Esophagus squamous epithelium (tissue), 5 donors: ENCODE measurements at regions not wholly inside any gene's neighbourhood (a gene's known extent, or its start where the extent isn't known, plus 50 kb on each side); places are given as distances from the start of the nearest gene placed in this dataset.

Source experiments
- DNase-seq: peaks from one replicate; lab custom pipeline; 2025; lab: John Stamatoyannopoulos, UW
- H3K27ac ChIP-seq, 4 donors: fragments of 200-600 bp; sonication (generic); one replicate each; pipeline ENCODE4 v1.5.1; 2016 to 2019; ENCODE audit warnings: mild to moderate bottlenecking in 1 of 4
- H3K27me3 ChIP-seq, 4 donors: fragments of 200-600 bp; sonication (generic); 1 replicate in 3 of 4; 2 replicates in 1 of 4; pipeline versions ENCODE4 v1.5.1 to v1.6.0; 2017 to 2021; ENCODE audit warnings: antibody characterized with exemption in 1 of 4
- H3K36me3 ChIP-seq, 3 donors: fragments of 200-600 bp; sonication (generic); one replicate each; pipeline ENCODE4 v1.5.1; 2016 to 2019
- H3K4me1 ChIP-seq, 3 donors: fragments of 200-600 bp; sonication (generic); one replicate each; pipeline ENCODE4 v1.5.1; 2017 to 2019
- H3K4me3 ChIP-seq, 4 donors: fragments of 200-600 bp; sonication (generic); 1 replicate in 3 of 4; 2 replicates in 1 of 4; pipeline ENCODE4 v1.5.1; 2016 to 2019; ENCODE audit warnings: mild to moderate bottlenecking in 2 of 4, moderate library complexity in 1 of 4
- H3K9me3 ChIP-seq, 3 donors: fragments of 200-600 bp; sonication (generic); one replicate each; pipeline ENCODE4 v1.5.1; 2016 to 2019
- CTCF ChIP-seq, 6 experiments: fragments of 450-650 bp in 4 of 6; fragments of 200-600 bp in 2 of 6; sonication (generic) in 2 of 6; IDR thresholded peaks; one replicate each; pipeline ENCODE4 v1.5.1; 2016 to 2019; ENCODE audit warnings: antibody characterized with exemption in 6 of 6, mild to moderate bottlenecking in 4 of 6, moderate library complexity in 4 of 6
- POLR2A ChIP-seq, 4 donors: fragments of 450-650 bp; IDR thresholded peaks; one replicate each; pipeline ENCODE4 v1.6.1; 2017; ENCODE audit warnings: antibody characterized with exemption in 4 of 4, mild to moderate bottlenecking in 4 of 4, moderate library complexity in 3 of 4
- WGBS, 2 donors: methylation state at CpG; one replicate each; pipeline ENCODE4 v1.1.5; 2018; 5-methylcytosine and 5-hydroxymethylcytosine counted together
- intact Hi-C: fragments of 100-400 bp; cut with DNase I; formaldehyde crosslinking; loops from one replicate; pipeline ENCODE4 v1.15.0; 2022
- donor health status: DM: yes; HTN: yes; CAD: no.

DNA sequence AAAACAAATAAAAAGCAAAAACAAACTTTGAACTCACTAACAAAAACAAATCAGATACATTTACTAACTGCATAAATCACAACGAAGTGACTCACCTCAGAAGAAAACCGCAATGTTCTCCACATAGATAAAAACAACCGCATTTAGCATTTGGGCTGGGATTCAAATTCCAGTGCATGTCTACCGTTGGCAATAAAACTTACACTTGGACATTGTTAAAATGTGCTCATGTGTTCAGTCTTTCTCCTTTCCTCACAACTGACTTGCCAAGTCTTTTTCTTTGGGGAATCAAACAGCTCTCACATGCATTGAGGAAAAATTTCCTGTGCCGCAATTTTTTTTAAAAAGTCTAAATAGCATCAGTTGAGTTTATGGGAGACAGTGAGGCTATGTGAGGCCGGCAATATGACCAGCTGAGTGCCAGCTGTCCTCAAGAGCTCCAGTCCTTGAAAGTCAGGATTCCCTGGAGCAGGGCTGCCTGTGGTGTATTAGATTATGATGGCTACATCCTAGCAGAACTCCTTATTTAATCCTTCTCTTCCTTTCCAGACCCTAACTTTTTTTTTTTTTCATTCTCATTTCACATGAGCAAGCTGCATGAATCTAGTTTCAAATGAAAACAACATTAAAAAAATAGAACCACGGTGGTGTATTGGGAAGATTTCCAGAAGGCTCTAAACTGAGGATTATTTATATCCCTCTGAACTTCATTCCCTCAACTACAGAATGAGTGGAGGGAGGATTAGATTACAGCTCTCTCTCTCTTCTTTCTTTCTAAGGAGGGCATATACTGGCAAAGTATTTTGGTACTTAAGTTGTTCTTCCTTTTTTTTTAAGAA, 70.2 kb upstream of the MEIS1 start:
- WGBS, 2 donors: 28 to 34% methylated on average over 7 of the region's 7 CpGs
- H3K4me3 ChIP-seq: no peak overlapping the region

DNA sequence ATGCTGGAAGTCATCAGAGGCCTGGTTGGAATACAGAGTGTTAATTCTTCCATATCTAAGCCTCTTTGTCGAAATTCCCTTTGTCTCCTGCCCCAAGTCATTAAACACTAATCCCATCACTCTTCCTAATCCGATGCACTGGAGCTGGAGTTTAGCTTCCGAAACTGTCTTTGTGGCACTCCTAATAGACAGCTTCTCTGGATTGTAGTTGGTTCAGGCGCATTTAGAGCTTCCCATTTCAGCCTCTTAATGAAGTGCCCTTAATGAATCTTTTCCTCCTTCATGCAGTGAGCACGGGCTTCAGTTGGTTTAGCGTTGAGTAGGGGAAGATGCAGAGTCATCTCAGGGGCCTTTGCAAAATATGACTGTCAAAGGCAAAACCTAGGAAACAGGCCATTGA, 72.2 kb upstream of the MEIS1 start:
- Histone ChIP-seq H3K27ac (no peak overlapping the region), H3K4me3 (no peak overlapping the region), H3K9me3 (no peaks in the 10 kb centered on the region), H3K4me1 (peaks cover 0 to 17% (median 6%) of the 10 kb centered on the region in 3 donors), H3K36me3 (no peaks in the 10 kb centered on the region), H3K27me3 (no peaks in the 10 kb centered on the region)
- 66 to 68% methylated on average over 6 of the region's 6 CpGs for WGBS, 2 donors
- no peak for TF ChIP-seq CTCF (IDR thresholded peaks at IDR 0.05)
- no peak for TF ChIP-seq POLR2A (IDR thresholded peaks at IDR 0.05)
- intact Hi-C loops: no loop called here
- no peak for DNase-seq

More for the DNA sequence above, 70.2 kb upstream of the MEIS1 start:
- H3K36me3 ChIP-seq: no peaks in the 10 kb centered on the region
- H3K4me1 ChIP-seq: peaks cover 0 to 17% (median 6%) of the 10 kb centered on the region in 3 donors
- intact Hi-C loops: no loop called here
- H3K27me3 ChIP-seq: no peaks in the 10 kb centered on the region
- DNase-seq: no peak
- H3K27ac ChIP-seq: peak overlapping the region in 1 of 4 donors; percentile 25
- TF ChIP-seq POLR2A (IDR thresholded peaks at IDR 0.05) (no peak), CTCF (IDR thresholded peaks at IDR 0.05) (no peak)
- no peaks in the 10 kb centered on the region for H3K9me3 ChIP-seq

GRCh38 chr2:66346231-66346664, 88.7 kb upstream of the MEIS1 start:
- Histone ChIP-seq H3K36me3 (no peaks in the 10 kb centered on the region), H3K27me3 (no peaks in the 10 kb centered on the region), H3K27ac (peak overlapping the region; percentile 62 to 87 (median 80)), H3K4me1 (peaks cover 0 to 53% (median 8%) of the 10 kb centered on the region in 3 donors), H3K9me3 (no peaks in the 10 kb centered on the region), H3K4me3 (no peak overlapping the region)
- TF ChIP-seq POLR2A (IDR thresholded peaks at IDR 0.05) (no peak), CTCF (IDR thresholded peaks at IDR 0.05) (peak in 3 of 6 experiments; percentile 16 to 61 (median 54))
- no peak for DNase-seq
- intact Hi-C loops: no loop called here
- 15 to 27% methylated on average over 4 of the region's 4 CpGs for WGBS, 2 donors

DNA sequence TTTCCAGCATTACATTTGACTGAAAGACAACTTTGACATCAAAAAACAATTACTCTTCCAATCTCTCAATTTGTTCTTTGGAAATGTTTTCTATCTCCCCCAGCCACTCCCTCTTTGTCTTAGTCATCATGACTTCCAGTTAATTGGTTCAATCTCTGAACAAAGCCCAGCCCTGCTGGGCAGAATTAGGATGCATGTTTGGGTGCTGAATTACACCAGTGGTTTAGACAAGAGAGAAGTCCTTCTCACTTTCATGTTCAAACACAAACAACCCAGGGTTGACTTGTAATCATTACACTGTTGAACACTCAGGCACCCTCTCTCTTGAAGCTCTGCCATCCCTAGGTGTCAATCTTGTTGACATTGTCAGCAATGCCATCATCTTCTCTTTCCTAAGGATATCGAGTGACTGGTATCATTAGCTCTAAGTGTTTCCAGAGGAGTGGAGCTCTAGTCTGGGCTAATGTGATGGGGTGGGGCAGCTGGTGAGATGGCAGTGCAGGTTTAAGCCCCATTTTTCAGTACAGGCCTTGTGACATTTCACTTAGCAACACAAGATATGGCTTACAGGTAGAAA, 90.8 kb upstream of the MEIS1 start:
- intact Hi-C loops: no loop called here
- H3K4me3 ChIP-seq: no peak overlapping the region
- H3K36me3 ChIP-seq: no peaks in the 10 kb centered on the region
- peaks cover 0 to 72% (median 13%) of the 10 kb centered on the region in 3 donors for H3K4me1 ChIP-seq
- no peaks in the 10 kb centered on the region for H3K9me3 ChIP-seq
- H3K27ac ChIP-seq: peak overlapping the region; percentile 61 to 87 (median 80)
- H3K27me3 ChIP-seq: no peaks in the 10 kb centered on the region
- DNase-seq: no peak
- TF ChIP-seq POLR2A (IDR thresholded peaks at IDR 0.05): no peak
- peak in 2 of 6 experiments; percentile 18 to 48 for TF ChIP-seq CTCF (IDR thresholded peaks at IDR 0.05)
- 50 to 71% methylated on average over 1 of the region's 1 CpG for WGBS, 2 donors

GRCh38 chr2:66343259-66343658, 91.7 kb upstream of the MEIS1 start:
- Histone ChIP-seq H3K27ac (peak overlapping the region; percentile 61 to 87 (median 80)), H3K4me3 (no peak overlapping the region), H3K27me3 (no peaks in the 10 kb centered on the region), H3K9me3 (no peaks in the 10 kb centered on the region), H3K36me3 (no peaks in the 10 kb centered on the region), H3K4me1 (peaks cover 0 to 72% (median 13%) of the 10 kb centered on the region in 3 donors)
- 38 to 39% methylated on average over 1 of the region's 1 CpG for whole genome bisulfite sequencing, 2 donors
- intact Hi-C loops: no loop called here
- DNase-seq: no peak
- TF ChIP-seq CTCF (IDR thresholded peaks at IDR 0.05) (no peak), POLR2A (IDR thresholded peaks at IDR 0.05) (no peak)
